ENCODE measurements at regions not wholly inside any gene's neighbourhood (a gene's known extent, or its start where the extent isn't known, plus 50 kb on each side); places are given as distances from the start of the nearest gene placed in this dataset.
"Not testable (repeated sequence)": the region's sequence is repeated elsewhere in the genome, so short reads cannot be mapped to it uniquely, and the experiment has no call there.

DNA sequence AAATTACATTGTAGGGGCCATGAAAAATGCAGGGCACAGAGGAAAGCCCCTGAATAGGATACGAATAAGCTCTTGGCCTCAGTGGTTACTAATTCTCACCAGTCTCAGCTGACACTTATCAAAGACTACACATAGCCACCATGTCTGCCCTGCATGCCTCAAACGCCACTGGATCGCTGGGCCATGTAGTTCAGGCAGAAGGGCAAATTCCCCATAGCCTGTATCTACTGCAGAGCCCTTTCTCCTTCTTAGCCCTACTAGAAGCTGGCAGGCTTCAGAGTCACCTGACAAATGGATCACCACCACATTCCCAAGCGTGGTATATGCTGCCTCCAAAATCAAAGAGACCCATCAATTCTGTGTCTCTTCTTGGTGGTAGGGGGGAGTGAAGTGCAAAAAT is 177.4 kb downstream of the MINAR1 start:
- no peak for DNase-seq

DNA sequence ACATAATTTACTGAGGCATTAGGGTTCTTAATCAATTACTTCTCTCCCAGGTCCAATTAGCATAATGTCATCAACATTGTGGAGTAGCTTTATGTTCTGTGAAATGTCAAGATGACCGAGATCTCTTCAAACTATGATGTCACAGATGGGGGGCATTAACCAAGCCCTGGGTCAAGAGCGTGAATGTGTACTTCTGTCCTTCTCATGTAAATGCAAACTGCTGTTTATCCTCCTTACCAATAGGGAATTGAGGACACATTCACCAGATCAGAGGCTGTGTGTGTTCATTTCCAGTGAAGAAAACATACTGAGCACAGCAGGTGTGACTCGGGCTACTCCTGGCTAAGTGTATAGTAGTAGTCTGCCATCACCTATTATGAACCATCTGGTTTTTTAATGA is 177.9 kb downstream of the MINAR1 start:
- no peak for DNase-seq

DNA sequence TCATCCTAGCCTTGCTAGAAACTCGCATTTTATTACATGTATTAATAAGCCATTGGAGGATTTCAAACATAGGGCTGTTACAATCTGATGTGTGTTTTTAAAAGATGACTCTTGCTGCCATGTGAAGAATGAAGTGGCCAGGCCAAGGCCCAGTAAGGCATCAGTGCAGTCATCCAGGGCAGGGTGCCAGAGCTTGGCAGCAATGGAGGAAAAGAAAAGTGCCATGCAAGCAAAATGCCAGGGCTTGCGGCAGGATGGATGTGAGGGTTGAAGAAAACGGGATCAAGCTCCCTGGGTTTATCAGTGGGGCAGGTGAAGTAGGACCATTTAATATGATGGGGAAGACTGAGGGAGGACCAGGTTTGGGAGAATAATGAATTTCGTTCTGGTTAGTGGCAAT is 183.6 kb downstream of the MINAR1 start:
- DNase-seq = no peak

DNA sequence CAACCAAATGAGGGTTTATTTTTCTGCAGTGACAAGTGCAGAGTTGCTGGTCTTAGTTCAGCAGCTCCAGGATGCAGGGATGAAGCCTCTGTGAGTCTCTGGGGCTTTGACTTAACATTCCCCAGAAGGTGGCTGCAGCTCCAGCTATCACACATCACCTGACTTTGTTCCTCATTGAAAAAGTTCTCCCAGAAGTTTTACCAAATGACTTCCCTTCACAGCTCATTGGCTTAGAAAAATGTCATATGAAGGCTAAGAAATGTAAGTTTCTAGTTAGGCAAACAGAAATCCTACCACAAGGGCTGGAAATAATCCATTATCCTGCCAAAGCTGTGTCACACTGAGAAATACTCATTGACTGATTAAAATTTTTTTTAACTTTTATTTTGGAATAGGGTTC is 184.9 kb downstream of the MINAR1 start:
- DNase-seq = peak; percentile 4

DNA sequence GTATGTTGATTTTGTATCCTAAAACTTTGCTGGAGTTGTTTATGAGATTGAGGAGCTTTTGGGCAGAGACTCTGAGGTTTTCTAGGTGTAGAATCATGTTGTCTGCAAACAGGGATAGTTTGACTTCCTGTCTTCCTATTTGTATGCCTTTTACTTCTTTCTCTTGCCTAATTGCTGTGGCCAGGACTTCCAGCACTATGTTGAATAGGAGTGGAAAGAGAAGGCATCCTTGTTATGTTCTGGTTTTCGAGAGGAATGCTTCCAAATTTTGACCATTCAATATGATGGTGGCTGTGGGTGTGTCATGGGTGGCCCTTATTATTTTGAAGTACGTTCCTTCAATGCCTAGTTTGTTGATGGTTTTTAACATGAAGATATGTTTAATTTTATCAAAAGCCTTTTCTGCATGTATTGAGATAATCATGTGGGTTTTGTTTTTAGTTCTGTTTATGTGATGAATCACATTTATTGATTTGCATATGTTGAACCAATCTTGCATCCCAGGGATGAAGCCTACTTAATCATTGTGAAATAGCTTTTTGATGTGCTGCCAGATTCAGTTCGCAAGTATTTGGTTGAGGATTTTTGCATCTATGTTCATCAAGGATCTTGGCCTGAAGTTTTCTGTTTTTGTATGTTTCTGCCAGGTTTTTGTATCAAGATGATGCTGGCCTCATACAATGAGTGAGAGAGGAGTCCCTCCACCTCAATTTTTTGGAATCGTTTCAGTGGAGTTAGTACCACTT is 188.1 kb downstream of the MINAR1 start:
- no peak for DNase-seq

DNA sequence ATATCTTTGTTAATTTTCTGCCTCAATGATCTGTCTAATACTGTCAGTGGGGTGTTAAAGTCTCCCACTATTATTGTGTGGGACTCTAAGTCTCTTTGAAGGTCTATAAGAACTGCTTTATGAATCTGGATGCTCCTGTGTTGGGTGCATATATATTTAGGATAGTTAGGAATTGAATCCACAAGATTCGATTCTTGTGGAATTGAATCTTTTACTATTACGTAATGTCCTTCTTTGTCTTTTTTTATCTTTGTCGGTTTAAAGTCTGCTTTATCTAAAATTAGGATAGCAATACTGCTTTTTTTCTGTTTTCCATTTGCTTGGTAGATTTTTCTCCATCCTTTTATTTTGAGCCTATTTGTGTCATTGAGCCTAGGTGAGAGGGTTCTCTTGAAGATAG is 189.7 kb downstream of the MINAR1 start:
- not testable (repeated sequence) for DNase-seq

DNA sequence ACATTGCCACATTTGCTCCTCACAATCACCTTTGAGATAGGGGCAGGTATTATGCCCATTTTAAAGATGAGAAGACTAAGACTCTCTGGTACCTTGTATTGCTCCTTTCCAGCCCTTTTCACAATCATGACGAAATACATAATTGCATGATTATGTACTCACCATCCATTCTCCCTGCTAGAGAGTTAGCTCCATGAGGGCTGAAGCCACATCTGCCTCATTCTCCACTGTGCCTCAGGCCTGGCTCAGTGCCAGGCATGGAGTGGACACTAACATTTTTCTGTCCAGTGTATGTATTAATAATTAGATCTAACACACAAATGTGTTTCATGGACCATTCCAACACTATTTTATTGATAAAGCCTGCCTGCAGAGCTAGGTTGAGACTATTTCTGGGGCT is 191.4 kb downstream of the MINAR1 start:
- no peak for DNase-seq

DNA sequence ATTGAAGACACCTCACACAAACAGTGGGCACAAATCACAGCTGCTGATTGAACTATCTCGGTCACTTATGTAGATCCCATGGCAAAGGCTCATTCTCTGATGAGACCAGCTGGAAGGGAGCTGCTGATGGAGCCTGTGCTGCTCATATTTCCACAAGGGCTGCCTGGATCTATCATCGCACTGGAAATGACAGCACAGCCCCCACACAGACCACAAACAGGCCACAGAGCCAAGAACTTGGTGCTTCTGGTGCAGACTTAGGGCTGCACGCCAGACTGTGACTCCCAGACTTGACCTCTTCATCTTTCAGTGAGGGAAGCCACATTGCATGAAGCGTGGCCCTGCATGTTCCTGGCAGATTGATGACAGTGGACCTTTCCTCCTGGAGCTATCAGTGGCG is 197.6 kb downstream of the MINAR1 start:
- DNase-seq = no peak

DNA sequence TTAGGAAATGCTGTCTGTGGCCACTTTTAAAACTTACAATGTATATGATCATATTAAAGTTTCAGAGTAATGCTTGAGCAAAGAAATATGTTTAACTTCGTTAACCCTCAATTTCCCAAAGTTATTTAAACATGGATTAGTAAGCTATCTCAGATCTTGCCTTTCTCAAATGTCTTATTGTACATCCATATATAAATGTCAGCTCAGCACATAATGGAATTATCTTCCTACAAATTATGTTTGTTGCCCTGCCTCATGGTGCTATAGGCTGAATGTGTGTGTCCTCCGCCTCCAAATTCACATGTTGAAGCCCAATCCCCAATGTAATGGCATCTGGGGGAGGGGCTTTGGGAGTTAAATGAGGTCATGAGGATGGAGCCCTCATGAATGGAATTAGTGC is 200.3 kb downstream of the MINAR1 start:
- DNase-seq = no peak

DNA sequence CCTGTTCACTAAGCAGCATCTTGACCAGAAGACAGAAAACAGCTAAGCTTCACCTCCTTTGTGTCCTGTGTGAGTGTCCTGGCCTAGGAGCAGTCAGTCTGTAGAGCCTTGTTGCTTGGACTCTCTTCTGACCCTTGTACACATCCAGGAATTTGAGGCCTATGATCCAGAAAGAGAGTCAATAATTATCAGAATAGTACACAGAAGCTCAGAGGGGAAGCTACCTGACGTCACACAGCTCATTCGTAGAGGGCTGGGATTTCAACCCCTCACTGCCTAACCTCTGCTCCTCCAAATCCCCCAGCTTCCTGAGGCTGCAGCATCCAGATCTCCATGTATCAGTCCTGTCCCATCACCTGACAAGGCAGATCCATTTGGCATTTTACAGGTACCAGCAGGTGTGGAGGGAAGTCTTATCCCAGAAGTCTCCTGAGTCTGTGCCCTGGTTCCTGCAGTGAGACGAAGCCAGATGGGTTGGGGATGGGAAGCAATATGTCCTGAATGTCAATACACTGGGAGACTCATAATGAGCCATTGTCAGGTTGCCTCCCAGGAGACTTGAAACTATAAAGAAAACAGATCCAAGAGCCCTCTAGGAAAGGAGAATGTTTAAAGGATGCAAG is 203.1 kb downstream of the MINAR1 start:
- no peak for DNase-seq

DNA sequence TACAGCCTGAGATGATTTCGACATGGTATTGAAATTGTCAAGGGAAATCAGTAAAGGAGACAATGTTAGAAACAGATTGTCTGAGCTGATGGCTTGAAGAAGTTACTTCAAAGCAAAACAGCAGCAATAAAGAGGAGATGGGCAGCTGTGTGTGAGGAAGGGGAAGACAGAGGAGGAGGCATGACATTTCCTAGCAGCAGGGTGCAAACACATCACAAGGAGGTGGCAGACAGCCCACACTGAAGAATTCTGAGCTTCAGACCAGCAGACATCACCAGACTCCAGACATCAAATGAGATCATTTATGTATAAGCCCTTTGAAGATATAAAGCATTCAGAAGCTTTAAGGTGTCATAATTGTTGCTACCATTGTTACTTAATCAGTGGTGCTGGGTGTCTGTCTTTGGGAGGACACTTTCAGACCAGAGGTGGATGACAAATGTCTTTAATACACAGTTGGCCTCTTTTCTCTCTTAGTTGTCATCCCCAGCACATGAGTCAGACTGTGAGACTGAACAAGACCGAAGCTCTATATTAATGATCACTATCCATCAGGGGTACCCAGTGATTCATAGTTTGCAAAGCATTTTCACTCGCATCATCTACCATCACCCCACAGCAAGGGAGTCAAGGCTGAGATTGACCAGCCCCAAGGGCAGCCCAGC is 203.9 kb downstream of the MINAR1 start:
- DNase-seq = no peak

DNA sequence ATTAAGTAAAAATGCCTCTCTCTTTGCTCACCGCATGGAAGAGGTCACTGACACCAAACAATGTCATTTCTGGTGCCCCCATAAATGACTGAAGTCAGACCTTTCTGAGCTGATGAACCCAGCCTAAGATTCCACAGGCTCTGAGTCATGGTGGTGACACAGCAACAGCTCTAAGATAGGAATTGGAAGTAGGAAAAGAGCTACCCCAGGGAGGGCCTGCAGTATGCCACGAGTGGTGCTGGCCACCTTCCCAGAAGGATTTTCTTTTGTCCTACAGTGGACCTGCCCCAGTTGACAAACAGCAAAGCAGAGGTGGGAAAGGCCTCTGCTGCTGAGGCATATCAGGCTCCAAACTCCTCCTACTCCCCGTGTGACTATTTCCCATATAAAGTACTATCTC is 208.1 kb downstream of the MINAR1 start:
- no peak for DNase-seq

DNA sequence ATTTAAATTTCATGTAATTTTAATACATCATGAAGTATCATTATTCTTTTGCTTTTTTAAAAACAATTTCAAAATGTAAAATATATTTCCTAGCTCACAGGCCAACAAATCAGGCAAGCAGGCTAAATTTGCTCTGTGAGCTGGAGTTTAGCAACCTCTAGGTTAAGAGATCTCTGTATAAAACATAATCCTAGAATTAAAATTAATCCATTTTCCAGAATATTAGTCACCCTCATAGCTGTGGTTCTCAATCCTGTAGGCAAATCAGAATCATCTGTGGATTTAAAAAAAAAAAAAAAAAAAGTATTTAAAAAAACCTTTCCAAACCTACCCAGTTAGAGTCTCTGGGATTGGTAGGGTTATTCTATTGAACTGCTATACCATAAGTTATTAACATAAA is 209.7 kb downstream of the MINAR1 start:
- DNase-seq = no peak

DNA sequence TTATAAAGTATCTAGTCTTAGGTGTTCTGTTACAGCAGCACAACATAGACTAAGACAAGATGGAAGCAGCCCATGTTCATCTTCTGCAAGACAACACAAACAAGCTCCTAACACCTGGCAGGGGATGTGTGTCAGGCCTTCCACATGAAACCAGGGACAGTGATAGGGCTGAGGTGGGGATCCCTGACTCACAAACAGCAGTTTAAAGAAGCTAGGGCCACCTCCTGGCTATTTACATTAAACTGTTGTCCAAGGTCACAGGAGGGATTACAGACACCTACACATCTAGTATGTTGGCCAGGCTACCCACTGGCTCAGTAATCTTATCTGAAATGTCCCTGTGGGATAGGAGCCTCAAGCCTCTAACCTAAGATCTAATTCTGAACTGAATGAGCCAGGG is 211.3 kb downstream of the MINAR1 start:
- DNase-seq = no peak

DNA sequence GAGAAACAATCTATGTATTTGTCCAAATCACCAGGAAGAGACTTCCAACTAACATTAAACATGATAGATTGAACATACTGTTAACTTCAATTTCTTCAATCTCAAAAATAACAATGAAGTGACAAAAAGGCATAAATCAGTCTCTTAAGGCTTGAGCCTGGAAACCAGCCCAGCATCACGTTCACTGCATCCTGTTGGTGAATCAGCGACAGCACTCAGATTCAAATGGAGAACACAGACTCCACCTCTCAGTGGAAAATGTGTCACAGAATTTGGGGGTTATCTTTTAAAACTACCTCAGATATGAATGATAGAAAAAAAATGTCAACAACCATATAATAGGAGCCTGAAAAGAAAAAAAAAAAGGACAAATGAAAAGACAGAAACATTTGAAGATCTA is 212.0 kb downstream of the MINAR1 start:
- no peak for DNase-seq

DNA sequence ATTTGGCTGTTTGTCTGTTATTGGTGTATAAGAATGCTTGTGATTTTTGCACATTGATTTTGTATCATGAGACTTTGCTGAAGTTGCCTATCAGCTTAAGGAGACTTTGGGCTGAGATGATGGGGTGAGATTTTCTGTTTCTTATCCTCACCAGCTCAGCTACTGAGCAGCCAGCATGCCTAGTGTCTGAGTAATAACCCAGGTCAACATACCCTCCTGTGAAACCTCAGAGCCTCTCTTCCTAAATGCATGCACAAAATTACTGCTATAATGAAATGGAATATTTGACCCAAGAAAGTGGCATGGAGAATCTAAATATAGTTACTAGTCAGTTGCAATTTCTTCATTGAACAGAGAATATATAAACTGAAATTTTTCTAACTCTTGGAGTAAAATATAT is 220.8 kb downstream of the MINAR1 start:
- not testable (repeated sequence) for DNase-seq

DNA sequence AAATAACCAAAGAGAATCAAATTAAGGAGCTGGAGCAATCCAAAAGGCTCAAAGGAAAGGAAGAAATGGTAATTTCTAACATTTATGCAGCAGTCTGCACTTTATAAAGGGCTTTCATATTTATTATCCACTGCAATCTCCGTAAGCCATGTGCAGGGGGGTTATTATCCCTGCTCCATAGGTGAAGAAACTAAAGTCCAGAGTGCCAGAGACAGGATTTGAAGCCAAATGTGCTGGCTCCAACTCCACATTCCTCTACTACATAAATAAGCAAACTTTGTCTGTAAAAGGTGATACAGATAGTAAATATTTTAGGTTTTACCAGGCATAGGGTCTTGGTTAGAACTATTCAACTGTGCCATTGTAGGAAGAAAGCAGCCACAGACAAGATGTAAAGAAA is 221.4 kb downstream of the MINAR1 start:
- no peak for DNase-seq

DNA sequence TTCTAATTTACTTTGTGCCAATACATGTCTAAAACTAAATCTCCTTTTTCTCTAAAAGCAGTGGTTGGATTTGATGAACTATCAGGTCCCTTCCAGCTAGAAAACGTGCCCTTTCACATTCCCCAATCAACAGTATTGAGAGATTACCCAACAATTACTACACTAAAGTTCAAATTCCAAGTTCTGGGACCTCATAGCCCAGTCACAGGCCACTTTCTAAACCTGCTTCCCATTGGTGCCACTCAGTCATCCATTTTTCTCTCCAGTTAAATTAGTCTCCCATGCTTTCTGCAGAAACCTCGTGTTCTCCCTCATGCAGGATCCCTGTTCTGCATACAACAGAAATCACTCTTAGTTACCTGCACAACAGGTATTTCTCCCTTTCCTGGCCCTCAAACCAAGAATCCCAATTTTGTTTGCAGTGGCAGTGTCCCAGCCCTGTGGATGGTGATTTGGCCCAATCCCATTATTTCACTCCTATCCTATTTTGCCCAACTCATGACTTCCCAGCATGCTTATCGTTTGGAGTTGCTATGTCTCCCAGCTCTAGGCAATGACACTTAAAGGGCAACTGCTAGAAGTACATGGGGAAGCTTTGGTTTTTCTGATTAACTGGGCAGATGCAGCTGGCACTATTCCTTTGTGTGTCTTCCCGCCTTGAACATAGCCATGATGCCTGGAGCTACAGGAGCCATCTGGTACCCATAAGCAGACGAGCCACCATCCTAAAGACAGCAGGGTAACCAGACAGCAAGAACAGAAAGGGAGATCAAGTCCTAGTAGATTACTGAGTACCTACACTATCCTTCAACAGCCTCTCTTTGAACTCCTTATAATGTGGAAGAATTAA is 224.2 kb downstream of the MINAR1 start:
- DNase-seq = no peak

DNA sequence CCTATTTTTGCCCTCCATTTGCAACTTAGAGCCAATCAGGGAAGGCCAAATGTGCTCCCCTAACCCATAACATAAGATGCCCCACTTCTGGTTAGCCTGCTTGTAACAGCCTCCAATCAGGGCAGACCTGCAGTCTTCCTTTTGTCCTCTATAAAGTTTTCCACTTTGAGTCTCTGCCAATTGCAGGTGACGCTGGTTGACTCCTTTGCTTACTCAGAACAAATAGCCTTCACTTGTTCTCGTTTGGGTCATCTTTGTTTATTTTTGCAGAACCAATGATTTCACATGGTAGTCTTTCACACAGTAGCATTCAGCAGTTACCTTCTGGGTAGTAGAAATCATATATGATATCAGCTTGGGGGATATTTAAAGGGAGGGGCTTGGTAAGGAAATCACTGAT is 225.6 kb downstream of the MINAR1 start:
- DNase-seq = no peak

DNA sequence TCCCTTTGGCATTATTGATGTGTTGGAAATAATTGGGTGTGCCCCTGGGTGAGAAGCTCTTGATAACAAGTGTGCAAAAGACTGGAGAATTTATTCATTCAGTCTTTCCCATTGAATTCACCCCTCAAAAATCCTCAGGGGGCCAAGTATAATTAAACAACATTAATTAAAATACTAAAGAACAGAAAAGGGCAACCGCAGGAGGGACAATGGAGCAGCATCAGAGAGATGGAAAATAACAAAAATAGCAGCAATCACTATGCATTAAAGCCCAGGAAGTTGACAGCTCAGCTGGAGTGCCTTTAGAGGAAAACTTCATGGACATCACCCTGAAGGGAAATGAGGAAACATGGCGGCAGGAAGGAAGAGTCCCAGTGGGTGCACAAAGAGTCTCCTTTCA is 227.6 kb downstream of the MINAR1 start:
- no peak for DNase-seq

DNA sequence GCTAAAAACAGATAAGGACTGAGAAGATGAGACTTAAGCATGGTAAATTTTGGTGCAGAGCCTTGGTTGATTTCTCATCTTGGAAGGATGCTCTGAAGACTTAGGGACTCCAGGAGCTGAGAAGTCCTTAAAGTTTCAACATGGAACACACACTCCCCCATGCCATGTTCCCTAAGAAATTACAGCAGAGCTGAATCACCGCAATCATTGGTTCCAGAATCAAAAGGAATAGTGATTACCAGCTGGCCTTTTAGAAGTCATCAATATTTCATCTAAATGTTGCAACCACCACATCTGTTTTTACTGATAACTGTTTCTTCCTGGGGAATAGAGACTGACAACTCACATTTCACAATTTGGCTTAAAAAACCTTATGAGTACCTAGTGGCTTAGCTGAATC is 229.3 kb downstream of the MINAR1 start:
- DNase-seq = peak; percentile 67

DNA sequence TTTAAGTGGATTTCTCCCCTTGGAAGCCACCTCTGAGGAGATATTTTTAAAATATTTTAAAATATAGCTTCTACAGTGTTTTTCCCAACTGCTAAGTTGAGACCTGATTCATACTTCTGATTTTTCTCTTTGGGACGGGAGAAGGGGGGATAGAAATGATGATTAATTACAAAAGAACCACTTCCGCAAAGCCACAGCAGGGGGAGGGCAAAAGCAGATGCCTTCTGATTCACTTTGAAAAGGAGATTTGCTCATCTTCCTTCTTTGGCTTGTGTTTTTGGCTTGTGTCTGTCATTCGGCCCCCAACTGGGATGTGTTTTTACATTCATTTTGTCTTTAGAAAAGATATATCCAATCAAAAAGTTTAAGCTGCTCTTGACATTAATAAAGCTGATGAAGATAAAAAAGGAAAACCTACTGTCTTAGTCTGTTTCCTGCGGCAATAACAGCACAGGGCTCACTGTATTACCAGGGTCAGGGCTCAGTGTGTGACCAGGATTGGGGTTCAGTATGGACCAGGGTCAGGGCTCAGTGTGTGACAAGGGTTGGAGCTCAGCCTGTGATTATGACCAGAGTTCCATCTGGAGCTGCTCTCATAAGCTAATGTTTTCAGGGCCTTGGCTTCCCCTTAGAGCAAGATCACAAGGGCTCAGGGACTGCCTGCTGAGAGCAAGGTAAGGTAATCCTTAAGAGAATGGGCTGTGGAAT is 223.2 kb downstream of the MTHFS start:
- peak; percentile 14 for DNase-seq

DNA sequence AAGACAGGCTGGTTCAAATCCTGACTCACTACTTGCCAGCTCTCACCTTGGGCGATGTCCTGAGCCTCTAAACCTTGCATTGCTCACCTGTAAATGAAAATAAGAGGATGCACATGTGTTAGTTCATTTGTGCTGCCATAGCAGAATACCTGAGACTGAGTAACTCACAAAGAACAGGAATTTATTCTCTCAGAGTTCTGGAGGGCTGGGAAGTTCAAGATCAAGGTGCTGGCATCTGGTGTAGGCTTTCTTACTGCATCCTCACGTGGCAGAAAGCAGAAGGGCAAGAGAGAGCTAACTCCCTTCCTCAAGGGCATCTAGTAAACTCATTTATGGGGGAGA is 222.7 kb downstream of the MTHFS start:
- DNase-seq = no peak

Measured in OCI-M1 (cell line).